Effector CD4-positive, alpha-beta T cell (primary cell): ENCODE measurements at regions not wholly inside any gene's neighbourhood (a gene's known extent, or its start where the extent isn't known, plus 50 kb on each side); places are given as distances from the start of the nearest gene placed in this dataset.

Experiments used
- DNase-seq: peaks from one replicate; pipeline ENCODE4 v3.0.0-alpha.2; 2020

DNA sequence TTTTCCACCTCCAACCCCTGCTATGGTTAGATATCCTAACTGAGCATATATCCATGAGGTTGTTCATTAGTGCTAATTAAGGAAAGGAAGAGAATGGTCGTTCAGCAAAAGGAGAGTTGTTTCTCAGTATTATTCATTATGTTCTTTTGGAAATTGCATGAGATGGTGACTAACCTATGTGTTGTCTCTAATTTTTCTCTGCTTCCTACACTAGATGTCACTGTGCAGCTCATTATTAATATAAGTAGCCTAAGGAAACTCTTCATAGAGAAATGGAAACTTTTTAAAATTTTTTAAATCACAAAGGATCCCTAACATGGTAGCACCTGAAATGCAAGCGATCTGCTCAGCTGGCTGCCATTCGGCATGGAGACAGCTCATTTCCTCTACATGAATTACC is 67.7 kb upstream of the FAM9A start:
- DNase-seq, result no peak

DNA sequence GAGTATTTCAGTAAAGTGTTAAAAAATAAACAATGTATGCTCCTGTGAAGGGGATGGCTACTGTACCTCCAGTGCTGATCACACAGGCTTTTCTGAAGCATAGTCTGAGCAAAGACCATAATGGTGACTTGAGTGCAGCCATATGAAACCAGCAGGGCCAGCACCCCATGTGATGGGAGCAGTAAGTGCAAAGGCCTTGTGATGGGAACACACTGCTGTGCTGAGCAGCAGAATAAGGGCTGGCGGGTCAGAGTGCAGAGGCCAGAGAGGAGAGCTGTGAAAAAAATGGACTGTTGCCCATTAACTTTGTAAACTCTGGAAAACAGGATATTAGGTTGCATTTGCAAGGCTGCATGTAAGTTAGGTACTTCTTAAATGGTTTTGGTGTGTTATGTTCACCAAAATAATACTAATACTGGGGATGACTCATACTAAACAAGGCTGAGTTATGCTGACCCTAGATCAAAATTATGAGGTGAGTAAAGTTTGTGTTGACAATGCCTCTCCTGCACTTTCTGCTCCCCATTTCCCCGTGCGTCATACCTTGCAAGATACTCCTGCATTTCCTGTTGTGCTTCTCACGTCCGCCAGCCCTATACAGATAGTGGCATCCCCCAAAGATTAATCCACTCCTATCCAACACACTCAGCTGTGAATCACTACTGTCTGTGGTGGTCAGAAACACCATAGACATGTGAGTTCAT is 67.0 kb upstream of the FAM9A start:
- no peak for DNase-seq

DNA sequence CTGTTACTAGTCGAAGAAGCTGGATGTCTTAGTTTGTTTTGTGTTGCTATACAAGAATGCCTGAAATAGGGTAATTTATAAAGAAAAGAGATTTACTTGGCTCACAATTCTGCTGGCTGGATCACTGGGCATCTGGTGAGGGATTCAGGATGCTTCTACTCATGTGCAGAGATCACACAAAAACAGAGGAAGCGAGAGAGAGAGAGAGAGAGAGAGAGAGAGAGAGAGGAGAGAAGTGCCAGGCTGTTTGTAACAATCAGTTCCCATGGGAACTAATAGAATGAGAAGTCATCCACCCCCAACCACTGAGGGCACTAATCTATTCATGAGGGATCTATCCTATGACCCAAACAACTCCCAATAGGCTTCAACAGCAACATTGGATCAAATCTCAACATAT is 66.2 kb upstream of the FAM9A start:
- DNase-seq, result no peak

DNA sequence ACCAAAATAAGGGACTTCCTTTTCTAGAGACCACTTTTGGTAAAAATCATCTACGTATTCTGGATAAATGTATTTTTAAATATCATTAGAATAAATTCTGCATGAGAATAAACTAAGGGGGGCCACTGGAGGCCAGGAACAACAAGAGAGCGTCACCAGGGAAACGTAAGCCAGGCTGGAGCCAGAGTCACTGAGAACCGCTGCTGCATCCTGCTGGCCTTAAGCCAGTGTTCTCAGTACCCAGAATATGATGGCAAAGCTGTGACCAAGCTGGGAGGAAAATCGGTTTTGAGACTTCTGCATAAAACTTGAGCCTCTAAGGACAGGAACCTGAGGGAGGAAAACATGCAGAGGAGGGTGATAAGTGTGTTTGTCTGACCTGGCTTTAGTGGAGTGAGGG is 63.0 kb upstream of the FAM9A start:
- DNase-seq, result no peak

DNA sequence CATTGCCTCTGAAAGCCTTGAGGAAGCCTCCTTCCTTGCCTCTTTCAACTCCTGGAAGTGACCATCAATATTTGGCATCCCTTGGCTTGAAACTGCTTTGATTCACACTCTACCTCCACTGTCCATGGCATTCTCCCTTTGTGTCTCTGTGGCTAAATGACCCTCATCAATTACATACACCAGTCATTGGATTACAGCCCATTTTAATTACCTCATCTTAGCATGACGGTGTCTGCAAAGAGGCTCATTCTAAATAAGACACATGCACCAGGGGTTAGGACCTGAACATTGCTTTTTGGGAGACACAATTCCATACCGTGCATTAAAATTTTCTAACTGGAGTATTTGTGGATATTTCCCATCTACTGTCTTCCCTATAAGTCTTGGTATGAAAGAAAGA is 60.7 kb upstream of the FAM9A start:
- no peak for DNase-seq

DNA sequence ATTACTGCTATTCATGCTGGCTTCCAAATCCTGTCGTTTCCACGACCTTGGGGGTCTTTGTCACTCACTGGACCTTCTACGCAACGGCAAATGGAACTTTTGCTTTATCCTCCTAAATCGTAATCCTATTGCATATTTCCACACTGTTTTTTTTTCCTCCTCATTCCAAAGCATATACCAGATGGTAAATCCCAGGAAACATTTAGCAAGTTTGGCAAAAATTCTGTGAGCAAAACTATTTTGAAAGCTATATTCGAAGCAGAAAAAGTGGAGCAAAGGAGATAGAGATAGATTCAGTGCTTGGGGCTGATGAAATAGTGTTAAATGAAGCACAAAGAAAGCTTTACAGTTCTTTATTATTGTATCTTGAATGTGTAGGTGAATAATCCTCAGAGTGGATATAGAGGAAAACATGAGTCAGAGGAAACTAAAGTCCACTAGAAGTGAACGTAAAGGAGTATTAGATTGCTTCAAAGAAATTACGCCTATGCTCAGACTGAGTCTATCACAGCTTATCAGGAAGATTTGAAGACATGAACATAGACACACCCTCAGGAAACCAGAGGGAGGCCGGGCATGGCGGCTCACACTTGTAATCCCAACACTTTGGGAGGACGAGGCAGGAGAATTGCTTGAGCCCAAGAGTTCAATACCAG is 50.2 kb upstream of the FAM9A start:
- DNase-seq, result no peak
